Mesenchymal stem cell (in vitro differentiated cells and primary cell): ENCODE measurements at regions not wholly inside any gene's neighbourhood (a gene's known extent, or its start where the extent isn't known, plus 50 kb on each side); places are given as distances from the start of the nearest gene placed in this dataset.
A peak's percentile ranks its signal among the peaks of the same experiment; 100 is the strongest.

Experiments used
- DNase-seq: peaks from one replicate; pipeline ENCODE4 v3.0.0-alpha.2; 2013
- H2AFZ ChIP-seq: one replicate; pipeline ENCODE4 v1.6.1; 2013; ENCODE audit warnings: low read depth, mild to moderate bottlenecking, control low read depth, inconsistent platforms, low read length, moderate library complexity
- H2AK5ac ChIP-seq: 2 replicates; pipeline ENCODE4 v1.6.1; 2013; ENCODE audit warnings: low read length, moderate library complexity, mild to moderate bottlenecking, inconsistent platforms; ENCODE audit not compliant: severe bottlenecking
- H2BK120ac ChIP-seq: one replicate; pipeline ENCODE4 v1.6.1; 2013; ENCODE audit warnings: low read depth, mild to moderate bottlenecking, inconsistent platforms, low read length, moderate library complexity
- H2BK12ac ChIP-seq, 2 experiments: one replicate each; pipeline ENCODE4 v1.6.1; 2013; ENCODE audit warnings: inconsistent platforms in 2 of 2, low read length in 2 of 2, mild to moderate bottlenecking in 2 of 2, moderate library complexity in 2 of 2, control low read depth in 1 of 2
- H2BK15ac ChIP-seq: one replicate; pipeline ENCODE4 v1.6.1; 2013; ENCODE audit warnings: mild to moderate bottlenecking, low read depth, inconsistent platforms; ENCODE audit not compliant: poor library complexity, severe bottlenecking
- H2BK5ac ChIP-seq: 2 replicates; pipeline ENCODE4 v1.6.1; 2013; ENCODE audit warnings: low read depth, mild to moderate bottlenecking, low read length, control low read depth, inconsistent platforms; ENCODE audit not compliant: poor library complexity, severe bottlenecking
- H3K14ac ChIP-seq, 2 experiments: one replicate each; pipeline ENCODE4 v1.6.1; 2013; ENCODE audit warnings: inconsistent platforms in 2 of 2, low read length in 2 of 2, control low read depth in 1 of 2, mild to moderate bottlenecking in 1 of 2, moderate library complexity in 1 of 2
- H3K18ac ChIP-seq, 2 experiments: one replicate each; pipeline ENCODE4 v1.6.1; 2013; ENCODE audit warnings: inconsistent platforms in 2 of 2, low read length in 2 of 2, control low read depth in 1 of 2, low read depth in 1 of 2, mild to moderate bottlenecking in 1 of 2
- H3K23ac ChIP-seq, 2 experiments: one replicate each; pipeline ENCODE4 v1.6.1; 2013; ENCODE audit warnings: inconsistent platforms in 2 of 2, low read length in 2 of 2, mild to moderate bottlenecking in 2 of 2, moderate library complexity in 2 of 2, control low read depth in 1 of 2
- H3K27ac ChIP-seq: 2 replicates; pipeline ENCODE4 v1.5.1; 2013; ENCODE audit warnings: mild to moderate bottlenecking, moderate library complexity, low read length, control low read depth, inconsistent platforms; ENCODE audit not compliant: poor library complexity, severe bottlenecking
- H3K27me3 ChIP-seq, 2 experiments: 2 replicates each; pipeline versions ENCODE4 v1.6.1 to v1.7.0; 2013; ENCODE audit warnings: low read length in 2 of 2, mild to moderate bottlenecking in 2 of 2, moderate library complexity in 2 of 2, control low read depth in 1 of 2, inconsistent platforms in 1 of 2; ENCODE audit not compliant: control insufficient read depth in 1 of 2, insufficient read depth in 1 of 2
- H3K36me3 ChIP-seq, 2 experiments: 2 replicates each; pipeline versions ENCODE4 v1.6.1 to v1.7.0; 2013; ENCODE audit warnings: low read length in 2 of 2, control low read depth in 1 of 2, inconsistent platforms in 1 of 2, low read depth in 1 of 2, mild to moderate bottlenecking in 1 of 2; ENCODE audit not compliant: insufficient read depth in 2 of 2, control insufficient read depth in 1 of 2
- H3K4ac ChIP-seq, 2 experiments: one replicate each; pipeline ENCODE4 v1.6.1; 2013; ENCODE audit warnings: inconsistent platforms in 2 of 2, low read length in 2 of 2, mild to moderate bottlenecking in 2 of 2, moderate library complexity in 2 of 2, control low read depth in 1 of 2, low read depth in 1 of 2
- H3K4me1 ChIP-seq: 2 replicates; pipeline ENCODE4 v1.6.1; 2013; ENCODE audit warnings: low read depth, low read length, control low read depth; ENCODE audit not compliant: control insufficient read depth, insufficient read depth
- H3K4me2 ChIP-seq: 2 replicates; pipeline ENCODE4 v1.6.1; 2013; ENCODE audit warnings: low read length, mild to moderate bottlenecking, inconsistent platforms; ENCODE audit not compliant: poor library complexity, severe bottlenecking
- H3K4me3 ChIP-seq, 2 experiments: 2 replicates each; pipeline versions ENCODE4 v1.5.1 to v1.7.0; 2013; ENCODE audit warnings: low read length in 2 of 2, mild to moderate bottlenecking in 2 of 2, control low read depth in 1 of 2, low read depth in 1 of 2; ENCODE audit not compliant: insufficient read depth in 1 of 2
- H3K79me1 ChIP-seq: replicated peaks from 2 replicates; pipeline ENCODE4 v1.6.1; 2013; ENCODE audit warnings: mild to moderate bottlenecking, control low read depth, low read length, inconsistent platforms; ENCODE audit not compliant: poor library complexity, severe bottlenecking
- H3K9ac ChIP-seq: 2 replicates; pipeline ENCODE4 v1.7.0; 2013; ENCODE audit warnings: mild to moderate bottlenecking, low read length, moderate library complexity
- H3K9me3 ChIP-seq: 2 replicates; pipeline ENCODE4 v1.7.0; 2013; ENCODE audit warnings: mild to moderate bottlenecking, low read length; ENCODE audit not compliant: control insufficient read depth
- H4K8ac ChIP-seq: one replicate; pipeline ENCODE4 v1.6.1; 2013; ENCODE audit warnings: inconsistent platforms, mild to moderate bottlenecking, low read length, moderate library complexity
- H4K91ac ChIP-seq: one replicate; pipeline ENCODE4 v1.6.1; 2013; ENCODE audit warnings: mild to moderate bottlenecking, low read length, inconsistent platforms
- WGBS: methylation state at CpG from one replicate; pipeline ENCODE4 v1.1.7; 2013; ENCODE audit warnings: mixed read lengths; 5-methylcytosine and 5-hydroxymethylcytosine counted together

GRCh38 chr13:85619321-85619720, 179.9 kb downstream of the SLITRK6 start:
- Histone ChIP-seq H3K27me3 (no peaks in the 10 kb centered on the region), H3K79me1 (no peaks in the 10 kb centered on the region), H3K9ac (no peak overlapping the region), H2BK15ac (no peak overlapping the region), H2BK5ac (no peak overlapping the region), H3K4me3 (no peak overlapping the region), H3K27ac (no peak overlapping the region), H2BK120ac (no peak overlapping the region), H3K4ac (no peak overlapping the region), H3K23ac (no peak overlapping the region), H2AFZ (no peak overlapping the region), H3K36me3 (no peaks in the 10 kb centered on the region), H3K9me3 (no peaks in the 10 kb centered on the region), H3K4me1 (no peaks in the 10 kb centered on the region), H4K91ac (no peak overlapping the region), H3K14ac (no peak overlapping the region), H4K8ac (no peak overlapping the region), H3K18ac (no peak overlapping the region), H2BK12ac (no peak overlapping the region), H2AK5ac (no peak overlapping the region), H3K4me2 (no peak overlapping the region)
- 95% methylated on average over 2 of the region's 2 CpGs for WGBS
- DNase-seq: no peak

DNA sequence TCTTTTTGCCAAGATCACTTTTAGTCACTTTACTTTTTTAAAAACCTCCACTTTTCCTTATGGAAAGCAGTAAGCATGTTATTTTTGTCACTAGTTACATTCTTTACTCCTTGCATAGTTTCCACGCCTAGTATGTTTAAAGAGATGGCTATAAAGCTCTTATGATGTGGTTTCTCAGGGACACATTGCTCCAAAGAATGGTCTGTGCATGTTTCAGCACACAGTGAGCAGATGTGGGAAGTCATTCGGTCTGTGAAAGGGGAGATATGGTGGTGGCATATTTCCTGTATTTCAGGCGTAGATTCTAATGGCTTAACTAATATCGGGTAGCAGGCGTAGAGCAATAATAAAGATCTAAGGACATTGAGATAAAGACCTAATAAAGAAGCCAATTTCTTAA, 180.7 kb downstream of the SLITRK6 start:
- Histone ChIP-seq H3K79me1 (no peaks in the 10 kb centered on the region), H2BK12ac (no peak overlapping the region), H3K14ac (no peak overlapping the region), H3K27me3 (no peaks in the 10 kb centered on the region), H3K27ac (no peak overlapping the region), H3K23ac (no peak overlapping the region), H2AK5ac (no peak overlapping the region), H3K36me3 (no peaks in the 10 kb centered on the region), H3K9ac (no peak overlapping the region), H3K4me2 (no peak overlapping the region), H2BK15ac (no peak overlapping the region), H3K4me1 (no peaks in the 10 kb centered on the region), H3K9me3 (no peaks in the 10 kb centered on the region), H2BK5ac (no peak overlapping the region), H2AFZ (peak overlapping the region; percentile 10), H3K4me3 (no peak overlapping the region), H3K18ac (no peak overlapping the region), H3K4ac (no peak overlapping the region), H4K8ac (no peak overlapping the region), H4K91ac (no peak overlapping the region), H2BK120ac (no peak overlapping the region)
- peak; percentile 44 for DNase-seq
- 31% methylated on average over 2 of the region's 5 CpGs for WGBS

DNA sequence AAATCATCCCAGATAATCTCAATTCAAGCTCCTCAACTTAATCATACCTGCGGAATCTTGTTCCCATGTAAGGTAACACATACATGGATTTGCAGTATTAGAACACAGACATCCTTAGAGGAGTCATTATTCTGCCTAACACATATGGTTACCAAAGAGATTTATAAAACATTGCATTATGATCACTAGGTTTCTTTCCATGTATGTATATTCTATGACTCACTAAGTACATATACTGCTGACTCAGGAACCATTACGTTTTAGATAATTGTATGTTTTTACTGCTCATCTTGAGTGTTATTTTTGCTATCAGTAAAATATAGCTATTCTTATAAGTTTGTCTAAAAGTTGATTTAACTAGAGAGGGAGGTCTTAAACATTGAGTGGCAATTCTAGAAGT, 182.9 kb downstream of the SLITRK6 start:
- no peak overlapping the region for H2BK5ac ChIP-seq
- H4K8ac ChIP-seq: no peak overlapping the region
- no peak overlapping the region for H2AK5ac ChIP-seq
- DNase-seq: no peak
- no peak overlapping the region for H3K9ac ChIP-seq
- no peak overlapping the region for H2BK120ac ChIP-seq
- no peak overlapping the region for H2AFZ ChIP-seq
- H3K27ac ChIP-seq: no peak overlapping the region
- WGBS: 100% methylated on average over 1 of the region's 2 CpGs
- H3K4me2 ChIP-seq: no peak overlapping the region
- no peak overlapping the region for H2BK12ac ChIP-seq
- H3K23ac ChIP-seq: no peak overlapping the region
- H3K27me3 ChIP-seq: no peaks in the 10 kb centered on the region
- H3K9me3 ChIP-seq: no peaks in the 10 kb centered on the region
- H3K18ac ChIP-seq: no peak overlapping the region
- H3K4ac ChIP-seq: no peak overlapping the region
- no peak overlapping the region for H3K14ac ChIP-seq
- H3K36me3 ChIP-seq: no peaks in the 10 kb centered on the region
- no peaks in the 10 kb centered on the region for H3K79me1 ChIP-seq
- no peak overlapping the region for H2BK15ac ChIP-seq
- no peaks in the 10 kb centered on the region for H3K4me1 ChIP-seq
- no peak overlapping the region for H4K91ac ChIP-seq
- no peak overlapping the region for H3K4me3 ChIP-seq

DNA sequence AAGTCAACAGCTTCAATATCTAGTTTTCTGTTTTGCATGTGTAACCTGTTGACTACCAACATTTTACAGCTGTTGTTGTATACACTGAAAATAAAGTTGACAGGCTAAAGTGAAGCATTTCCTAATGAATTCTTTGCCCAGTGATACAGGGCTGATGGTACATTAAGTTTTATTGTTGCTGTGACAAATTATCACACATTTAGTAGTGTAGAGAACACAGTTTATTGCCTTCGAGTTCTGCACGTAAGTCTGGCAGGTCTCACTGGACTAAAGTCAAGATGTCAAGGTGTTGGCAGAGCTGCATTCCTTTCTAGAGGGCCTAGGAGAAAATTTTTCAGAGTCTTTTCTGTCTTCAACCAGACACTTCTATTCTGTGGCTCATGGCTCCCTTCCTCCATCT, 184.2 kb downstream of the SLITRK6 start:
- Histone ChIP-seq H2AFZ (no peak overlapping the region), H4K91ac (no peak overlapping the region), H2BK120ac (no peak overlapping the region), H3K4me3 (no peak overlapping the region), H4K8ac (no peak overlapping the region), H3K4me2 (no peak overlapping the region), H2AK5ac (no peak overlapping the region), H3K23ac (no peak overlapping the region), H3K36me3 (no peaks in the 10 kb centered on the region), H3K9me3 (no peaks in the 10 kb centered on the region), H3K79me1 (no peaks in the 10 kb centered on the region), H3K27ac (no peak overlapping the region), H3K14ac (no peak overlapping the region), H2BK15ac (no peak overlapping the region), H3K4ac (no peak overlapping the region), H3K4me1 (no peaks in the 10 kb centered on the region), H3K9ac (no peak overlapping the region), H2BK12ac (no peak overlapping the region), H2BK5ac (no peak overlapping the region), H3K27me3 (no peaks in the 10 kb centered on the region), H3K18ac (no peak overlapping the region)
- WGBS: 71% methylated on average over 2 of the region's 2 CpGs
- DNase-seq: no peak
